HEK293 (cell line): ENCODE measurements at regions not wholly inside any gene's neighbourhood (a gene's known extent, or its start where the extent isn't known, plus 50 kb on each side); places are given as distances from the start of the nearest gene placed in this dataset.
A peak's percentile ranks its signal among the peaks of the same experiment; 100 is the strongest.

Source experiments
- BCL11A ChIP-seq: fragments of 450-650 bp; formaldehyde crosslinking; IDR thresholded peaks from 2 replicates; pipeline ENCODE4 v1.5.1; 2016; ENCODE audit warnings: low read depth, missing biosample characterization, missing genetic modification characterization
- GLIS1 ChIP-seq: fragments of 450-650 bp; formaldehyde crosslinking; IDR thresholded peaks from 2 replicates; pipeline ENCODE4 v1.5.1; 2016; ENCODE audit warnings: missing biosample characterization, missing genetic modification characterization
- HIC1 ChIP-seq: fragments of 450-650 bp; formaldehyde crosslinking; IDR thresholded peaks from 2 replicates; pipeline ENCODE4 v1.5.1; 2016; ENCODE audit warnings: missing biosample characterization, missing genetic modification characterization
- HOXA7 ChIP-seq: sonication (generic); formaldehyde crosslinking; IDR thresholded peaks from 2 replicates; pipeline ENCODE4 v1.8.1; 2022; ENCODE audit warnings: missing genetic modification reagents, borderline replicate concordance
- INSM2 ChIP-seq: fragments of 450-650 bp; formaldehyde crosslinking; IDR thresholded peaks from 2 replicates; pipeline ENCODE4 v1.5.1; 2016; ENCODE audit warnings: missing biosample characterization, missing genetic modification characterization
- OVOL3 ChIP-seq: fragments of 450-650 bp; formaldehyde crosslinking; IDR thresholded peaks from 2 replicates; pipeline ENCODE4 v1.5.1; 2016; ENCODE audit warnings: missing biosample characterization, missing genetic modification characterization
- REST ChIP-seq: fragments of 450-650 bp; formaldehyde crosslinking; IDR thresholded peaks from 2 replicates; pipeline ENCODE4 v1.5.1; 2016; ENCODE audit warnings: missing biosample characterization, missing genetic modification characterization
- SALL2 ChIP-seq: fragments of 450-650 bp; formaldehyde crosslinking; IDR thresholded peaks from 2 replicates; pipeline ENCODE4 v1.5.0; 2017; ENCODE audit warnings: missing biosample characterization, mild to moderate bottlenecking, missing genetic modification characterization, borderline replicate concordance
- ZEB2 ChIP-seq: fragments of 450-650 bp; formaldehyde crosslinking; IDR thresholded peaks from 2 replicates; pipeline ENCODE4 v1.5.1; 2016; ENCODE audit warnings: missing biosample characterization, missing genetic modification characterization
- ZFHX2 ChIP-seq: fragments of 450-650 bp; formaldehyde crosslinking; conservative IDR thresholded peaks from 2 replicates; pipeline ENCODE4 v1.5.1; 2016; ENCODE audit warnings: missing biosample characterization, missing genetic modification characterization
- ZFP37 ChIP-seq: fragments of 450-650 bp; formaldehyde crosslinking; IDR thresholded peaks from 2 replicates; pipeline ENCODE4 v1.5.1; 2016; ENCODE audit warnings: missing biosample characterization, missing genetic modification characterization
- ZNF138 ChIP-seq: fragments of 450-650 bp; formaldehyde crosslinking; IDR thresholded peaks from 2 replicates; pipeline ENCODE4 v1.5.1; 2016; ENCODE audit warnings: missing biosample characterization, missing genetic modification characterization, borderline replicate concordance
- ZNF174 ChIP-seq: fragments of 450-650 bp; formaldehyde crosslinking; IDR thresholded peaks from 2 replicates; pipeline ENCODE4 v1.5.0; 2017; ENCODE audit warnings: missing biosample characterization, mild to moderate bottlenecking, missing genetic modification characterization
- ZNF341 ChIP-seq: fragments of 450-650 bp; formaldehyde crosslinking; IDR thresholded peaks from 2 replicates; pipeline ENCODE4; 2016; ENCODE audit warnings: low read depth, missing biosample characterization, missing genetic modification characterization
- ZNF350 ChIP-seq: fragments of 450-650 bp; formaldehyde crosslinking; IDR thresholded peaks from 2 replicates; pipeline ENCODE4 v1.5.0; 2017; ENCODE audit warnings: missing biosample characterization, mild to moderate bottlenecking, missing genetic modification characterization
- ZNF416 ChIP-seq: fragments of 450-650 bp; formaldehyde crosslinking; IDR thresholded peaks from 2 replicates; pipeline ENCODE4 v1.5.1; 2016; ENCODE audit warnings: missing biosample characterization, missing genetic modification characterization
- ZNF433 ChIP-seq: fragments of 450-650 bp; formaldehyde crosslinking; IDR thresholded peaks from 2 replicates; pipeline ENCODE4 v1.5.1; 2016; ENCODE audit warnings: missing biosample characterization, missing genetic modification characterization, low read depth
- ZNF488 ChIP-seq: fragments of 450-650 bp; formaldehyde crosslinking; IDR thresholded peaks from 2 replicates; pipeline ENCODE4 v1.5.1; 2016; ENCODE audit warnings: missing biosample characterization, missing genetic modification characterization
- ZNF596 ChIP-seq: fragments of 450-650 bp; IDR thresholded peaks from 2 replicates; pipeline ENCODE4 v1.5.0; 2018; ENCODE audit warnings: missing biosample characterization, mild to moderate bottlenecking, missing genetic modification characterization, moderate library complexity
- ZNF639 ChIP-seq: fragments of 450-650 bp; formaldehyde crosslinking; IDR thresholded peaks from 2 replicates; pipeline ENCODE4 v1.5.1; 2016; ENCODE audit warnings: missing biosample characterization, missing genetic modification characterization
- ZNF645 ChIP-seq: fragments of 450-650 bp; formaldehyde crosslinking; IDR thresholded peaks from 2 replicates; pipeline ENCODE4; 2016; ENCODE audit warnings: missing biosample characterization, missing genetic modification characterization
- ZNF658 ChIP-seq: fragments of 450-650 bp; formaldehyde crosslinking; IDR thresholded peaks from 2 replicates; pipeline ENCODE4; 2016; ENCODE audit warnings: missing biosample characterization, missing genetic modification characterization
- ZNF776 ChIP-seq: fragments of 450-650 bp; formaldehyde crosslinking; IDR thresholded peaks from 2 replicates; pipeline ENCODE4 v1.5.0; 2017; ENCODE audit warnings: missing biosample characterization, missing genetic modification characterization, borderline replicate concordance
- ZNF843 ChIP-seq: fragments of 450-650 bp; formaldehyde crosslinking; IDR thresholded peaks from 2 replicates; pipeline ENCODE4 v1.5.1; 2016; ENCODE audit warnings: missing biosample characterization, missing genetic modification characterization
- ZSCAN5A ChIP-seq: fragments of 450-650 bp; formaldehyde crosslinking; IDR thresholded peaks from 2 replicates; pipeline ENCODE4 v1.5.1; 2016; ENCODE audit warnings: missing biosample characterization, missing genetic modification characterization

- no peak for TF ChIP-seq ZNF776 (tag by site-specific recombination)
- TF ChIP-seq ZNF645 (tag by site-specific recombination), result no peak
- 0 out of 2 replicates have a peak, but pooled peaks have one; percentile 16 for TF ChIP-seq ZNF596
- no peak for TF ChIP-seq HOXA7 (CRISPR knock-in tag)
- TF ChIP-seq ZFHX2 (tag by site-specific recombination), result peak; percentile 80
- TF ChIP-seq ZNF341 (tag by site-specific recombination), result peak; percentile 94
- TF ChIP-seq GLIS1 (tag by site-specific recombination), result peak; percentile 52
- no peak for TF ChIP-seq SALL2 (tag by site-specific recombination)
- TF ChIP-seq REST (tag by site-specific recombination), result peak; percentile 54; the same call in 1 of the 2 replicates
- TF ChIP-seq ZNF658 (tag by site-specific recombination), result no peak
- peak; percentile 89 for TF ChIP-seq ZNF639 (tag by site-specific recombination)
- TF ChIP-seq ZNF488, result 0 out of 2 replicates have a peak, but pooled peaks have one; percentile 17
- no peak for TF ChIP-seq ZNF416
- peak; percentile 98 for TF ChIP-seq HIC1 (tag by site-specific recombination)
- peak; percentile 98 for TF ChIP-seq ZEB2 (tag by site-specific recombination)
- TF ChIP-seq ZNF350 (tag by site-specific recombination), result no peak
- no peak; the same call in 1 of the 2 replicates for TF ChIP-seq OVOL3 (tag by site-specific recombination)
- TF ChIP-seq ZNF174 (tag by site-specific recombination), result no peak
- peak; percentile 83 for TF ChIP-seq ZNF843
- TF ChIP-seq ZNF138, result no peak
- 0 out of 2 replicates have a peak, but pooled peaks have one; percentile 22 for TF ChIP-seq BCL11A (tag by site-specific recombination)
- no peak for TF ChIP-seq ZNF433 (tag by site-specific recombination)
- 0 out of 2 replicates have a peak, but pooled peaks have one; percentile 60 for TF ChIP-seq ZSCAN5A (tag by site-specific recombination)
- TF ChIP-seq INSM2, result peak; percentile 91
- TF ChIP-seq ZFP37 (tag by site-specific recombination), result peak; percentile 89
Observed at GRCh38 chr3:177359593-177360357, 162.5 kb upstream of the TBL1XR1 start (continued).
